ENCODE measurements at regions not wholly inside any gene's neighbourhood (a gene's known extent, or its start where the extent isn't known, plus 50 kb on each side); places are given as distances from the start of the nearest gene placed in this dataset.

- no peak overlapping the region for H3K4me3 ChIP-seq (ENCODE audit: low read depth in 1 of 2, low read length in 2 of 2)
- WGBS, 2 donors, result 50 to 57% methylated on average over 33 of the region's 33 CpGs
- no peaks in the 10 kb centered on the region for H3K36me3 ChIP-seq (ENCODE audit: control insufficient read depth in 2 of 2, insufficient read depth in 2 of 2, low read length in 1 of 2)
- no peaks in the 10 kb centered on the region for H3K27me3 ChIP-seq (ENCODE audit: control insufficient read depth in 1 of 2, insufficient read depth in 2 of 2, low read length in 2 of 2)
- no peaks in the 10 kb centered on the region for H3K4me1 ChIP-seq (ENCODE audit: control insufficient read depth in 2 of 2, insufficient read depth in 2 of 2, low read length in 1 of 2)
- peaks cover 0 to 13% of the 10 kb centered on the region in 2 donors for H3K9me3 ChIP-seq (ENCODE audit: control insufficient read depth in 2 of 2, insufficient read depth in 1 of 2, low read depth in 1 of 2, low read length in 1 of 2)
- H3K27ac ChIP-seq (ENCODE audit: low read depth in 2 of 2, low read length in 1 of 2), result no peak overlapping the region
Measured at GRCh38 chr10:128429835-128430513, 303.8 kb upstream of the MKI67 start.

GRCh38 chr10:128431083-128431482, 304.9 kb upstream of the MKI67 start:
- H3K4me1 ChIP-seq (ENCODE audit: control insufficient read depth in 2 of 2, insufficient read depth in 2 of 2, low read length in 1 of 2), result no peaks in the 10 kb centered on the region
- WGBS, 2 donors, result 68 to 74% methylated on average over 12 of the region's 12 CpGs
- H3K36me3 ChIP-seq (ENCODE audit: control insufficient read depth in 2 of 2, insufficient read depth in 2 of 2, low read length in 1 of 2), result no peaks in the 10 kb centered on the region
- no peaks in the 10 kb centered on the region for H3K27me3 ChIP-seq (ENCODE audit: control insufficient read depth in 1 of 2, insufficient read depth in 2 of 2, low read length in 2 of 2)
- no peak overlapping the region for H3K27ac ChIP-seq (ENCODE audit: low read depth in 2 of 2, low read length in 1 of 2)
- peaks cover 0 to 13% of the 10 kb centered on the region in 2 donors for H3K9me3 ChIP-seq (ENCODE audit: control insufficient read depth in 2 of 2, insufficient read depth in 1 of 2, low read depth in 1 of 2, low read length in 1 of 2)
- no peak overlapping the region for H3K4me3 ChIP-seq (ENCODE audit: low read depth in 1 of 2, low read length in 2 of 2)

- Histone ChIP-seq H3K4me1 (ENCODE audit: control insufficient read depth in 2 of 2, insufficient read depth in 2 of 2, low read length in 1 of 2) (no peaks in the 10 kb centered on the region), H3K4me3 (ENCODE audit: low read depth in 1 of 2, low read length in 2 of 2) (no peak overlapping the region), H3K27ac (ENCODE audit: low read depth in 2 of 2, low read length in 1 of 2) (no peak overlapping the region), H3K27me3 (ENCODE audit: control insufficient read depth in 1 of 2, insufficient read depth in 2 of 2, low read length in 2 of 2) (no peaks in the 10 kb centered on the region), H3K36me3 (ENCODE audit: control insufficient read depth in 2 of 2, insufficient read depth in 2 of 2, low read length in 1 of 2) (no peaks in the 10 kb centered on the region), H3K9me3 (ENCODE audit: control insufficient read depth in 2 of 2, insufficient read depth in 1 of 2, low read depth in 1 of 2, low read length in 1 of 2) (peaks cover 0 to 13% of the 10 kb centered on the region in 2 donors)
- WGBS, 2 donors, result 78 to 86% methylated on average over 19 of the region's 19 CpGs
Measured at GRCh38 chr10:128431506-128431905, 305.3 kb upstream of the MKI67 start.

GRCh38 chr10:128432011-128432410, 305.8 kb upstream of the MKI67 start:
- Histone ChIP-seq H3K9me3 (ENCODE audit: control insufficient read depth in 2 of 2, insufficient read depth in 1 of 2, low read depth in 1 of 2, low read length in 1 of 2) (peaks cover 0 to 13% of the 10 kb centered on the region in 2 donors), H3K4me1 (ENCODE audit: control insufficient read depth in 2 of 2, insufficient read depth in 2 of 2, low read length in 1 of 2) (no peaks in the 10 kb centered on the region), H3K27ac (ENCODE audit: low read depth in 2 of 2, low read length in 1 of 2) (no peak overlapping the region), H3K36me3 (ENCODE audit: control insufficient read depth in 2 of 2, insufficient read depth in 2 of 2, low read length in 1 of 2) (no peaks in the 10 kb centered on the region), H3K4me3 (ENCODE audit: low read depth in 1 of 2, low read length in 2 of 2) (no peak overlapping the region), H3K27me3 (ENCODE audit: control insufficient read depth in 1 of 2, insufficient read depth in 2 of 2, low read length in 2 of 2) (no peaks in the 10 kb centered on the region)
- 66 to 71% methylated on average over 7 of the region's 7 CpGs for WGBS, 2 donors

- Histone ChIP-seq H3K27ac (ENCODE audit: low read depth in 2 of 2, low read length in 1 of 2) (no peak overlapping the region), H3K4me1 (ENCODE audit: control insufficient read depth in 2 of 2, insufficient read depth in 2 of 2, low read length in 1 of 2) (no peaks in the 10 kb centered on the region), H3K36me3 (ENCODE audit: control insufficient read depth in 2 of 2, insufficient read depth in 2 of 2, low read length in 1 of 2) (no peaks in the 10 kb centered on the region), H3K9me3 (ENCODE audit: control insufficient read depth in 2 of 2, insufficient read depth in 1 of 2, low read depth in 1 of 2, low read length in 1 of 2) (peaks cover 0 to 9% of the 10 kb centered on the region in 2 donors), H3K27me3 (ENCODE audit: control insufficient read depth in 1 of 2, insufficient read depth in 2 of 2, low read length in 2 of 2) (no peaks in the 10 kb centered on the region), H3K4me3 (ENCODE audit: low read depth in 1 of 2, low read length in 2 of 2) (no peak overlapping the region)
- WGBS, 2 donors, result 84 to 91% methylated on average over 6 of the region's 6 CpGs
Measured at GRCh38 chr10:128432423-128432822, 306.2 kb upstream of the MKI67 start.

- H3K36me3 ChIP-seq (ENCODE audit: control insufficient read depth in 2 of 2, insufficient read depth in 2 of 2, low read length in 1 of 2), result no peaks in the 10 kb centered on the region
- no peaks in the 10 kb centered on the region for H3K27me3 ChIP-seq (ENCODE audit: control insufficient read depth in 1 of 2, insufficient read depth in 2 of 2, low read length in 2 of 2)
- no peaks in the 10 kb centered on the region for H3K4me1 ChIP-seq (ENCODE audit: control insufficient read depth in 2 of 2, insufficient read depth in 2 of 2, low read length in 1 of 2)
- no peak overlapping the region for H3K4me3 ChIP-seq (ENCODE audit: low read depth in 1 of 2, low read length in 2 of 2)
- 61 to 63% methylated on average over 6 of the region's 6 CpGs for WGBS, 2 donors
- peaks cover 0 to 15% of the 10 kb centered on the region in 2 donors for H3K9me3 ChIP-seq (ENCODE audit: control insufficient read depth in 2 of 2, insufficient read depth in 1 of 2, low read depth in 1 of 2, low read length in 1 of 2)
- H3K27ac ChIP-seq (ENCODE audit: low read depth in 2 of 2, low read length in 1 of 2), result no peak overlapping the region
Measured at GRCh38 chr10:128435811-128436210, 309.6 kb upstream of the MKI67 start.

GRCh38 chr10:128437786-128438345, 311.6 kb upstream of the MKI67 start:
- Histone ChIP-seq H3K27me3 (ENCODE audit: control insufficient read depth in 1 of 2, insufficient read depth in 2 of 2, low read length in 2 of 2) (no peaks in the 10 kb centered on the region), H3K4me1 (ENCODE audit: control insufficient read depth in 2 of 2, insufficient read depth in 2 of 2, low read length in 1 of 2) (no peaks in the 10 kb centered on the region), H3K9me3 (ENCODE audit: control insufficient read depth in 2 of 2, insufficient read depth in 1 of 2, low read depth in 1 of 2, low read length in 1 of 2) (peaks cover 0 to 15% of the 10 kb centered on the region in 2 donors), H3K27ac (ENCODE audit: low read depth in 2 of 2, low read length in 1 of 2) (no peak overlapping the region), H3K4me3 (ENCODE audit: low read depth in 1 of 2, low read length in 2 of 2) (no peak overlapping the region), H3K36me3 (ENCODE audit: control insufficient read depth in 2 of 2, insufficient read depth in 2 of 2, low read length in 1 of 2) (no peaks in the 10 kb centered on the region)
- 62 to 64% methylated on average over 13 of the region's 13 CpGs for WGBS, 2 donors

GRCh38 chr10:128438417-128439063, 312.3 kb upstream of the MKI67 start:
- H3K36me3 ChIP-seq (ENCODE audit: control insufficient read depth in 2 of 2, insufficient read depth in 2 of 2, low read length in 1 of 2), result no peaks in the 10 kb centered on the region
- 92 to 93% methylated on average over 16 of the region's 16 CpGs for WGBS, 2 donors
- H3K4me3 ChIP-seq (ENCODE audit: low read depth in 1 of 2, low read length in 2 of 2), result no peak overlapping the region
- H3K27me3 ChIP-seq (ENCODE audit: control insufficient read depth in 1 of 2, insufficient read depth in 2 of 2, low read length in 2 of 2), result no peaks in the 10 kb centered on the region
- H3K9me3 ChIP-seq (ENCODE audit: control insufficient read depth in 2 of 2, insufficient read depth in 1 of 2, low read depth in 1 of 2, low read length in 1 of 2), result peaks cover 0 to 12% of the 10 kb centered on the region in 2 donors
- H3K27ac ChIP-seq (ENCODE audit: low read depth in 2 of 2, low read length in 1 of 2), result no peak overlapping the region
- no peaks in the 10 kb centered on the region for H3K4me1 ChIP-seq (ENCODE audit: control insufficient read depth in 2 of 2, insufficient read depth in 2 of 2, low read length in 1 of 2)

- WGBS, 2 donors, result 58 to 61% methylated on average over 11 of the region's 11 CpGs
- no peaks in the 10 kb centered on the region for H3K27me3 ChIP-seq (ENCODE audit: control insufficient read depth in 1 of 2, insufficient read depth in 2 of 2, low read length in 2 of 2)
- H3K4me3 ChIP-seq (ENCODE audit: low read depth in 1 of 2, low read length in 2 of 2), result no peak overlapping the region
- H3K4me1 ChIP-seq (ENCODE audit: control insufficient read depth in 2 of 2, insufficient read depth in 2 of 2, low read length in 1 of 2), result no peaks in the 10 kb centered on the region
- H3K36me3 ChIP-seq (ENCODE audit: control insufficient read depth in 2 of 2, insufficient read depth in 2 of 2, low read length in 1 of 2), result no peaks in the 10 kb centered on the region
- no peak overlapping the region for H3K27ac ChIP-seq (ENCODE audit: low read depth in 2 of 2, low read length in 1 of 2)
- peaks cover 0 to 9% of the 10 kb centered on the region in 2 donors for H3K9me3 ChIP-seq (ENCODE audit: control insufficient read depth in 2 of 2, insufficient read depth in 1 of 2, low read depth in 1 of 2, low read length in 1 of 2)
Measured at GRCh38 chr10:128440513-128441160, 314.4 kb upstream of the MKI67 start.
